A673 (cell line): ENCODE measurements at regions not wholly inside any gene's neighbourhood (a gene's known extent, or its start where the extent isn't known, plus 50 kb on each side); places are given as distances from the start of the nearest gene placed in this dataset.

ENCODE experiments used
- EZH2 ChIP-seq: fragments of 200-600 bp; sonication (generic); IDR thresholded peaks from 2 replicates; pipeline ENCODE4 v1.6.1; 2017; ENCODE audit warnings: borderline replicate concordance, low read depth, mild to moderate bottlenecking, mixed read lengths, antibody characterized with exemption, low read length; ENCODE audit not compliant: poor library complexity, severe bottlenecking
- TF ChIP-seq, protein P1 (sequence below): fragments of 300-800, 200-600 bp; sonication (generic); conservative IDR thresholded peaks from 2 replicates; pipeline ENCODE4 v1.5.1; 2017; ENCODE audit warnings: low read depth, mild to moderate bottlenecking, antibody characterized with exemption, low read length, moderate library complexity, mixed read lengths

DNA sequence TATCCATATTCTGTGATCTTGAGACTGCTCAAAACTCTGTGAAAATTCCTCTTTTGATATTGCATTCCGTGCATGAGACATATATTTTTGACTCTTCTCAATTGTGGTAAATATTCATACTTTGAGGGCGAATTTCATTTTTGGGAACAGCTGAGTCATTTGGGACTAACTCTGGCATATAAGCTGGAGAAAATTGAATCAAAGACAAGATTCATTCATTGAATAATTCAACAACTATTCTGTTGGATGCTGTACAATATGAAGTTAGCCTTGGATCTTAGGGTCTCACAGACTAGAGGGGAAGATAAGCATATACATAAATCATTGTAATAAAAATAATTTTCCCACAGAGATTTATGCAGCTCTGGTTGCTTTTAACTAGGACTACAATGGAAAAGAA, 183.2 kb upstream of the NEBL start:
- TF ChIP-seq, protein P1, sequence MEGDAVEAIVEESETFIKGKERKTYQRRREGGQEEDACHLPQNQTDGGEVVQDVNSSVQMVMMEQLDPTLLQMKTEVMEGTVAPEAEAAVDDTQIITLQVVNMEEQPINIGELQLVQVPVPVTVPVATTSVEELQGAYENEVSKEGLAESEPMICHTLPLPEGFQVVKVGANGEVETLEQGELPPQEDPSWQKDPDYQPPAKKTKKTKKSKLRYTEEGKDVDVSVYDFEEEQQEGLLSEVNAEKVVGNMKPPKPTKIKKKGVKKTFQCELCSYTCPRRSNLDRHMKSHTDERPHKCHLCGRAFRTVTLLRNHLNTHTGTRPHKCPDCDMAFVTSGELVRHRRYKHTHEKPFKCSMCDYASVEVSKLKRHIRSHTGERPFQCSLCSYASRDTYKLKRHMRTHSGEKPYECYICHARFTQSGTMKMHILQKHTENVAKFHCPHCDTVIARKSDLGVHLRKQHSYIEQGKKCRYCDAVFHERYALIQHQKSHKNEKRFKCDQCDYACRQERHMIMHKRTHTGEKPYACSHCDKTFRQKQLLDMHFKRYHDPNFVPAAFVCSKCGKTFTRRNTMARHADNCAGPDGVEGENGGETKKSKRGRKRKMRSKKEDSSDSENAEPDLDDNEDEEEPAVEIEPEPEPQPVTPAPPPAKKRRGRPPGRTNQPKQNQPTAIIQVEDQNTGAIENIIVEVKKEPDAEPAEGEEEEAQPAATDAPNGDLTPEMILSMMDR = no peak
- no peak for TF ChIP-seq EZH2
